ENCODE measurements at regions not wholly inside any gene's neighbourhood (a gene's known extent, or its start where the extent isn't known, plus 50 kb on each side); places are given as distances from the start of the nearest gene placed in this dataset.

- peak; percentile 80 for TF ChIP-seq CTCF (IDR thresholded peaks at IDR 0.05; ENCODE audit: control insufficient read depth, extremely low read depth, insufficient read depth)
- peak; percentile 53 for DNase-seq (ENCODE audit: low read depth)
These were observed 85.1 kb upstream of the LANCL2 start for GRCh38 chr7:55280031-55280454.

DNA sequence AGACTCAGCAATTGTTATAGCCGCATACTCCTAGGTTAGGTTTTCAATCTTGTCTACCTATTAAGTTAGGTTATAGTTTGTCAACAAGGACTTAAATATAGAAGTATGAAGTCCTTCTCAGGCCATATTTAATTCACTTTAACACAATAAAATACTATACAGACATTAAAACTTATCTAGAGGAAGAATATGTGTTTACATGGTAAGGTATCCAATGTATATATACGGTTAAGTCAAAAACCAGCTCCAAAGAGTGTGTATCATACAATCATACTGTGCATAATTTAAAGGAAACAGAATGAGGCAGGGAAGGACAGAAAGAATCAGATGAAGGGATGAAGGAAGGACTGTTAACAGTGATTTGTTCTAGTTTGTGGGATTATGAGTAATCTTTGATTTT lies 79.5 kb upstream of the LANCL2 start:
- no peak overlapping the region for H3K4me3 ChIP-seq (ENCODE audit: low read depth, low read length)
- no peak for DNase-seq (ENCODE audit: low read depth)
- no peak for TF ChIP-seq CTCF (IDR thresholded peaks at IDR 0.05; ENCODE audit: control insufficient read depth, extremely low read depth, insufficient read depth)

More at GRCh38 chr7:55280031-55280454, 85.1 kb upstream of the LANCL2 start:
- no peak overlapping the region for H3K4me3 ChIP-seq (ENCODE audit: low read depth, low read length)

DNA sequence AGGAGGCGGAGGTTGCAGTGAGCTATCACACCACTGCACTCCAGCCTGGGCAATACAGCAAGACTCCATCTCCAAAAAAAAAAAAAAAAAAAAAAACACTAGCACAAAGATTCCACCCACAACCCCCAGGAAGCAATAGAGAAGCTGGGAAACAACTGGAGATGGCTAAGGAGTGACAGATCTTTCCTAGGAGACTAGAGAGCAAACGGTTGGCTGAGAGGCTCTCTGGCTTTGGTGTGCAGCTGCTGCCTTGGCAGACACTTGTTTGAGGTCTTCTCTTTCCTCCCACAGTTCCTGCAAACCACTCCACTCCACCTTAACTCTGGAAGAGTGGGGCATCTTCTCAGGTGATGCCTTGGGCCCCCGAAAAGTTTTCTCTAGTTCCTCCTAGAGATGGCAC lies 78.5 kb upstream of the LANCL2 start:
- TF ChIP-seq CTCF (IDR thresholded peaks at IDR 0.05; ENCODE audit: control insufficient read depth, extremely low read depth, insufficient read depth), result no peak
- no peak overlapping the region for H3K4me3 ChIP-seq (ENCODE audit: low read depth, low read length)
- no peak for DNase-seq (ENCODE audit: low read depth)

DNA sequence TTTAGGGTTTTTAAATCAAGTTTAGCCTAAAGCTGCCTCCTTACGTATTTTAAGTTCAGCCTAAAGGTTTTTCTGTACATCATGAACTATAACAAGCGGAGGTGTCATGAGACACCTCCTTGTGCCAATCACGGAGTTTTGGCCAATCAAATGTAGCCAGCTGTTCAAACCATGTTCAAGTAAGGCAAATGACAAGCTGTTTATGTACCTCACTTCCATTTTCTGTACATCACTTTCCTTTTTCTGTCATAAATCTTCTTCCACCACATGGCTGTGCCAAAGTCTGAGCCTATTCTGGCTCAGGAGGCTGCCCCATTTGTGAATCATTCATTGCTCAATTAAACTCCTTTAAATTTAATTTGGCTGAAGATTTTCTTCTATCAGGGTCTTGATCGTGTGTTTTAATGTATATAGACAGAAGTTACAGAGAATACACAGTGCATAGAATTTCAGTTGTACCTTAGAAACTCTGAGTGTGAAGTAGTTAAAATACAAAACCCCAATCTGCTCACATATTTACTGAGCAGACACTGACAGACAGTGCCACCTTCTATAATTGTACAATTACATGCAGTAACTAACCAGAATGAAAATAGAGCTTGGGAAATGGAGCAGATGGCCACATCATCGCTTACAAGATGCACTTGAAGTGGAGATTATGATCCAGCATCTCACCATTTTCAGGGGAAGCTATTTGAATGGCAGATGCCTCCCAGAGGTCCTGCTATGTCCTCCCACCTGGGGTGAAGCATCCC lies 76.9 kb upstream of the LANCL2 start:
- DNase-seq (ENCODE audit: low read depth), result no peak
- TF ChIP-seq CTCF (IDR thresholded peaks at IDR 0.05; ENCODE audit: control insufficient read depth, extremely low read depth, insufficient read depth), result 0 out of 2 replicates have a peak, but pooled peaks have one; percentile 3
- H3K4me3 ChIP-seq (ENCODE audit: low read depth, low read length), result no peak overlapping the region

- no peak for DNase-seq (ENCODE audit: low read depth)
- no peak for TF ChIP-seq CTCF (IDR thresholded peaks at IDR 0.05; ENCODE audit: control insufficient read depth, extremely low read depth, insufficient read depth)
- no peak overlapping the region for H3K4me3 ChIP-seq (ENCODE audit: low read depth, low read length)
These were observed 69.1 kb upstream of the LANCL2 start for GRCh38 chr7:55296070-55296469.

DNA sequence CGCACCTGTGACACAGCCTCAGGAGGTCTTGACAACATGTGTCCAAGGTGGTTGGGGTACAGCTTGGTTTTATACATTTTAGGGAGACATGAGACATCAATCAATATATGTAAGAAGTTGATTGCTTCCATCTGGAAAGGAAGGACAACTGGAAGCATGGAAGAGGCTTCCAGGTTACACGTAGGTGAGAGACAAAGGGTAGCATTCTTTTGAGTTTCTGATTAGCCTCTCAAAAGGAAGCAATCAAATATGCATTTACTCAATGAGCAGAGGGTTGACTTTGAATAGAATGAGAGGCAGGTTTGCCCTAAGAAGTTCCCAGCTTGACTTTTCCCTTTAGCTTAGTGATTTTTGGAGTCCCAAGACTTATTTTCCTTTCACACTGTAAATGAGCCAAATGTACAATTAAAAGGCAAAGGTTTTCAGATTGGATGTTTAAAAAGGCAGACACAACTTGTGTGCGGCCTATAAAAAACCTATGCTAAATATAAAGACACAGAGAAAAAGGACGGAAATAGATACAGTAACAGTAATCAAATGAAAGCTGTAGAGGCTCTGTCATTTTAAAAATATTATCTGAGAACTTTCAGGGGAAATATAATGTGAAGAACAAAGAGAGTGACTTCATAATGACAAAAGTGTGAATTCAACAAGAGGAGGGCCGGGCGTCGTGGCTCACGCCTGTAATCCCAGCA lies 65.7 kb upstream of the LANCL2 start:
- DNase-seq (ENCODE audit: low read depth), result no peak
- no peak for TF ChIP-seq CTCF (IDR thresholded peaks at IDR 0.05; ENCODE audit: control insufficient read depth, extremely low read depth, insufficient read depth)
- H3K4me3 ChIP-seq (ENCODE audit: low read depth, low read length), result no peak overlapping the region

Data from LNCaP clone FGC (cell line).